ENCODE measurements at regions not wholly inside any gene's neighbourhood (a gene's known extent, or its start where the extent isn't known, plus 50 kb on each side); places are given as distances from the start of the nearest gene placed in this dataset.

DNA sequence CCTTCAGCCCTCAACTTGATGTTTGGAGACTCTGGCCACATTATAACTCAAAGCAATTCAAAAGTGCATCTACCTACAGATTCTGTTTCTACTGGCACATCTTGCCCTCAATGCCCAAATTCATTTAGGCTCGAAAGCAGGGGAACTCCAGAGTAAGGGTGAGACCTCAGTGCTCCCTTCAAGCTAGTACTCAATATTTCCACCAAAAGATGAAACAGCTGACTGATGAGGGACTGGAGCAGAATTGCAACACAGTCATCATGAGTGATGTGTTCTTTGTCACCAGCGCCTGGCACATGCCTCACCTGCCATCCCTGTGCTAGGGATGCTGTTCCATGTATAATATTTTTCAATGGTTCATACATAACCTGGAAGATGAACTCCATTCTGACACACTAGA lies 247.3 kb downstream of the DSEL start:
- Mint-ChIP-seq H3K9me3 (no peaks in the 10 kb centered on the region), H3K36me3 (no peaks in the 10 kb centered on the region), H3K4me1 (ENCODE audit: unreplicated experiment) (no peaks in the 10 kb centered on the region), H3K27me3 (peaks cover 4% of the 10 kb centered on the region), H3K4me3 (no peak overlapping the region), H3K27ac (no peak overlapping the region)
- TF ChIP-seq, protein P1, sequence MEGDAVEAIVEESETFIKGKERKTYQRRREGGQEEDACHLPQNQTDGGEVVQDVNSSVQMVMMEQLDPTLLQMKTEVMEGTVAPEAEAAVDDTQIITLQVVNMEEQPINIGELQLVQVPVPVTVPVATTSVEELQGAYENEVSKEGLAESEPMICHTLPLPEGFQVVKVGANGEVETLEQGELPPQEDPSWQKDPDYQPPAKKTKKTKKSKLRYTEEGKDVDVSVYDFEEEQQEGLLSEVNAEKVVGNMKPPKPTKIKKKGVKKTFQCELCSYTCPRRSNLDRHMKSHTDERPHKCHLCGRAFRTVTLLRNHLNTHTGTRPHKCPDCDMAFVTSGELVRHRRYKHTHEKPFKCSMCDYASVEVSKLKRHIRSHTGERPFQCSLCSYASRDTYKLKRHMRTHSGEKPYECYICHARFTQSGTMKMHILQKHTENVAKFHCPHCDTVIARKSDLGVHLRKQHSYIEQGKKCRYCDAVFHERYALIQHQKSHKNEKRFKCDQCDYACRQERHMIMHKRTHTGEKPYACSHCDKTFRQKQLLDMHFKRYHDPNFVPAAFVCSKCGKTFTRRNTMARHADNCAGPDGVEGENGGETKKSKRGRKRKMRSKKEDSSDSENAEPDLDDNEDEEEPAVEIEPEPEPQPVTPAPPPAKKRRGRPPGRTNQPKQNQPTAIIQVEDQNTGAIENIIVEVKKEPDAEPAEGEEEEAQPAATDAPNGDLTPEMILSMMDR (conservative IDR thresholded peaks at IDR 0.05), result no peak
- no peak for DNase-seq (ENCODE audit: extremely low spot score, unreplicated experiment)

DNA sequence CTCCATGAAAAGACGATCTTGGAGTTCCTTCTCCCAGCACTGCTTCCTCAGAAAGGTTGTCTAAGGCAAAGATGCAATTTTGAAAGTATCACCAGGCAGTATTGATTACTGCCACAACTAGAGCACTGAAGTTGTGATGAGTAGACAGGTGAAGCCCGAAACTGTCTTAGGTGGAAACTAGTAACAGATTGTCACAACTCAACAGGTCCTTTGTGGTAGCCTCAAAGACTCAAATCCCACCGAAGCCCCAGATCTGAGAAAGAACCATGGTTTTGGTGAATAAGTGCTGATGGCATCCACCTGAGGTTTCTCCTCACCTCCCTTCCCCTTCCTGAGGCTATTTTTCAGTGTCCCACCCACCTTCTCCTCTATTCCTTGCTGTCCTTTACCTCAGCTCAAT lies 248.0 kb downstream of the DSEL start:
- TF ChIP-seq, protein P1 (conservative IDR thresholded peaks at IDR 0.05), result no peak
- H3K36me3 Mint-ChIP-seq, result no peaks in the 10 kb centered on the region
- H3K27ac Mint-ChIP-seq, result no peak overlapping the region
- no peaks in the 10 kb centered on the region for H3K9me3 Mint-ChIP-seq
- H3K4me1 Mint-ChIP-seq (ENCODE audit: unreplicated experiment), result no peaks in the 10 kb centered on the region
- no peak for DNase-seq (ENCODE audit: extremely low spot score, unreplicated experiment)
- H3K4me3 Mint-ChIP-seq, result no peak overlapping the region
- peaks cover 4% of the 10 kb centered on the region for H3K27me3 Mint-ChIP-seq

DNA sequence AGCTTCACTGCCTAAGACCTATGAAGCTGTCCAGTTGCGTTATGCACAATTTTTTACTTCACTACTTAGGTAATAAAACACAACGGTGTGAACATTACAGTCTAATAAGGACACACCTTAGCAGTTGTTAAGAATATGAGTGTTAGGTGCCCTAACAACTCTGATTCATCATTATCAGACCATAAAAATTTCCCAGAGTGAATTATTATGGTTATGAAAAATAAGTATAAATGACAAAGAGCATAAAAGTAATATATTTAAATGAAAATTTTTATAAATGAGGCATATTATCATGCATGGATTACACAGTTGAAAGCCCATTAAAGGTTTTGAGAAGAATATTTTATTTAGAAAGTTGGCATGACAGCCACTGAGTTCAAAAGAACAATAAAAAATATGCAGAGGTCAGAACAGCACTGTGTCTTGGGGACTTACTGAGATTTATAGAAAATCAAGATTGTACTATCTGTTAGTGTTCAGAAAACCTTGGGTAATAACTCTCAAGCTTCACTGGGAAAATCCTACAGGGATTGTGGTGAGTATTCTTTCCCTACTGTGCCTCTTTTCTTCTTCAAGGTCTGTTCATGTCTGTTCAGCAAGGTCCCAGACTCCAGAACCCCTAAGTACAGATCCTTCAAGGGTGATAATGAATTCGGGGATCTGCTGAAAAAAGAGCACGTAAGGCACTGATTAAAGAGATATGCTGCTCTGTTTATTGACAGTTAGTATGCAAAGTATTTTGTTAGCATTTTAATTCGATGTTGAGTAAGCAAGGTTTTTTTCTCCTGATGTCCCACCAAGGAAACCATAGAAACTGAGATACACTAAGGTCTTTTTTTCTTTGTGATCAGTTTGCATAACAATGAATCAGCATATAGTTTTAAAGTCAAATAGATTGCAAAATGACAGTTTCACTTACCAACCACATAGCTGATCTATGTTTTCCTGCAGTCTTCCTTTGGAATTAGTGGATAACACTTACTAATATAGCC lies 250.0 kb downstream of the DSEL start:
- H3K36me3 Mint-ChIP-seq, result no peaks in the 10 kb centered on the region
- no peak overlapping the region for H3K27ac Mint-ChIP-seq
- no peak for DNase-seq (ENCODE audit: extremely low spot score, unreplicated experiment)
- no peaks in the 10 kb centered on the region for H3K4me1 Mint-ChIP-seq (ENCODE audit: unreplicated experiment)
- TF ChIP-seq, protein P1 (conservative IDR thresholded peaks at IDR 0.05), result no peak
- no peaks in the 10 kb centered on the region for H3K9me3 Mint-ChIP-seq
- H3K27me3 Mint-ChIP-seq, result peaks cover 4% of the 10 kb centered on the region
- H3K4me3 Mint-ChIP-seq, result no peak overlapping the region

DNA sequence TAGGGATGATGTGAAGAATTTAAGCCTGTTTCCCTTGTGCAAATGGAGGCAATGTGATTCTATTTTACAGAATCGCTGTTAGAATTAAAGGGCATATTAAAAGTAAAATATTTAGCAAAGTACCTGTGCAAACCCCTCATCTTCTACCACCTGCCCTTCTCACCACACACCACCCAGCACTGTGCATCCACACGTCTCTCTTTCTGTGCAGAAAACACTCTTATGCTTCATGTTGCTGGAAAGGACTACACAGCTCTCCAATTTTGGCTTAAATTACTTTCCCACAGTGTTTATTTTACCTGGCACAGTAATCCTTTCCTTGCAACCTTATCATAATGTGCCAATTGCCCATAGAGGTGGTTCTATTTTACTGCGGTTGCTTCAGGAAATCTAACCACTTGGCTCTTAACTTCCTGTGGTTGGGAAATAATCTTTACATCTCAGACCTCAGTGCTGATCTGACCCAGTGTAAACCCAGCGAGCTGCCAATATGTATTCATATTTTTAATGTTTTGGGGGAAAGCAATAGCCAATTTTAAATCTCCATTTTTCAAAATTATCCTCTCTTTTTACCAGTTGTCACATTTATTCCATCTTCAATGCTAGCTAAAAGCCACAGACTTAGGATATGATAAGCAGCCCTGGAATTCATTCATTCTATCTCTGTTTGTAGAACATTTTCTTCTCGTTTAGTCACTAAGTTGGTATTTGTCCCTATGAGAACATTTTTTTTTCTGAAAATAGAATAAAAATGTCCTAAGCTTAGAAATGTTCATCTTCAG lies 250.9 kb downstream of the DSEL start:
- TF ChIP-seq, protein P1 (conservative IDR thresholded peaks at IDR 0.05), result no peak
- DNase-seq (ENCODE audit: extremely low spot score, unreplicated experiment), result no peak
- Mint-ChIP-seq H3K4me1 (ENCODE audit: unreplicated experiment) (no peaks in the 10 kb centered on the region), H3K27me3 (peaks cover 4% of the 10 kb centered on the region), H3K36me3 (no peaks in the 10 kb centered on the region), H3K4me3 (no peak overlapping the region), H3K9me3 (no peaks in the 10 kb centered on the region), H3K27ac (no peak overlapping the region)

DNA sequence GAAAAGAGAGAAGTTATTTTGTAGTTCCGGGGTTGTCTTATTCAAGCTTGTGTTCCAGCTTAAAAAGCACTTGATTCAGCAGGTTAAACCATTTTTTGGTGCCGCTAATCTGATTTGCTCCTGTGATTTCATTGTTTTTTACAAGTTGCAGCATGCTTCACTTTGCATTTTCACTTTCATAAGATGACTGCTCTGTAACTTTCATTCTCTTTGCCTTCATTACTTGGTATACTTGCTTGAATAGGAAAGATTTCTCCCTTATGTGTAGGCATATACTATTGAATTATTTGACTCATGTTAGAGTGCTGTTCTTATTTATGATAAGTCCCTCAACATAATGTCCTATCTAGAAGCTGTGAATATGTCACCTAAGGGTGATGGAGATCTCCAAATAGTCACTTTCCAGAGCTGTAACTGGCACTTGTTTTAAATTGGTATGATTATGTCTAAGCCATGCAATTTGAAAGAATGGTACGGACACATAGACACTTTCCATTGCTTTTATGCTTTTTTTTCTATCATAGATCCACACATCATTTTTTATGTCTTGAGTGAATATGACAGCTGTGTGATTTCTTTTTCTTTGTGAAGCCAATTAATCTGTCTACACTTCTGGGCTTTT lies 254.5 kb downstream of the DSEL start:
- H3K9me3 Mint-ChIP-seq, result no peaks in the 10 kb centered on the region
- no peak overlapping the region for H3K27ac Mint-ChIP-seq
- TF ChIP-seq, protein P1 (conservative IDR thresholded peaks at IDR 0.05), result no peak
- H3K4me3 Mint-ChIP-seq, result no peak overlapping the region
- no peaks in the 10 kb centered on the region for H3K36me3 Mint-ChIP-seq
- H3K27me3 Mint-ChIP-seq, result no peaks in the 10 kb centered on the region
- DNase-seq (ENCODE audit: extremely low spot score, unreplicated experiment), result no peak
- H3K4me1 Mint-ChIP-seq (ENCODE audit: unreplicated experiment), result no peaks in the 10 kb centered on the region
